SK-N-SH (cell line): ENCODE measurements at regions not wholly inside any gene's neighbourhood (a gene's known extent, or its start where the extent isn't known, plus 50 kb on each side); places are given as distances from the start of the nearest gene placed in this dataset.
"Not testable (repeated sequence)": the region's sequence is repeated elsewhere in the genome, so short reads cannot be mapped to it uniquely, and the experiment has no call there.

ENCODE experiments used
- CTCF ChIA-PET: fragments of 300-600, 350-600 bp; formaldehyde crosslinking; extraction: SDS; loops from one replicate; lab custom pipeline; 2021; lab: Yijun Ruan, JAX
- POLR2A ChIA-PET: fragments of 350-600 bp; sonication (Branson Sonifier 250); formaldehyde crosslinking; extraction: SDS; loops from one replicate; lab custom pipeline; 2020; ENCODE audit warnings: antibody characterized with exemption, inconsistent platforms; lab: Yijun Ruan, JAX
- DNase-seq: peaks from one replicate; pipeline ENCODE4 v3.0.0; 2012
- H2AFZ ChIP-seq: fragments of 200-600 bp; sonication (generic); 2 replicates; pipeline ENCODE4 v1.8.1; 2016; ENCODE audit warnings: antibody characterized with exemption, mild to moderate bottlenecking, low read depth
- H3F3A ChIP-seq: fragments of 200-600 bp; sonication (generic); replicated peaks from 2 replicates; pipeline ENCODE3; 2016; ENCODE audit warnings: antibody characterized with exemption, mild to moderate bottlenecking; ENCODE audit not compliant: insufficient read depth
- H3K27ac ChIP-seq, 2 experiments: fragments of 200-500 bp in 1 of 2; fragments of 200-600 bp in 1 of 2; sonication (Bioruptor generic) in 1 of 2; sonication (generic), shearing (Covaris generic) in 1 of 2; 2 replicates each; pipeline versions ENCODE4 v1.5.1 to v1.6.1; 2014 to 2016; ENCODE audit warnings: low read depth in 2 of 2, inconsistent platforms in 1 of 2, low read length in 1 of 2, mild to moderate bottlenecking in 1 of 2, mixed read lengths in 1 of 2
- H3K27me3 ChIP-seq: fragments of 200-600 bp; sonication (generic), shearing (Covaris generic); 2 replicates; pipeline ENCODE4 v1.6.1; 2016; ENCODE audit warnings: mixed run types; ENCODE audit not compliant: insufficient read depth
- H3K36me3 ChIP-seq, 2 experiments: fragments of 200-500 bp in 1 of 2; fragments of 200-600 bp in 1 of 2; sonication (Bioruptor generic) in 1 of 2; sonication (generic) in 1 of 2; replicated peaks in 1 of 2; 2 replicates each; pipeline versions ENCODE3 to v1.5.1; 2014 to 2016; ENCODE audit warnings: low read length in 1 of 2, mild to moderate bottlenecking in 1 of 2; ENCODE audit not compliant: insufficient read depth in 2 of 2, control insufficient read depth in 1 of 2
- H3K4me1 ChIP-seq, 2 experiments: fragments of 200-500 bp in 1 of 2; fragments of 200-600 bp in 1 of 2; sonication (Bioruptor generic) in 1 of 2; sonication (generic), shearing (Covaris generic) in 1 of 2; 2 replicates each; pipeline versions ENCODE4 v1.5.1 to v1.6.1; 2014 to 2016; ENCODE audit warnings: low read depth in 1 of 2, low read length in 1 of 2, mixed run types in 1 of 2; ENCODE audit not compliant: insufficient read depth in 2 of 2, control insufficient read depth in 1 of 2
- H3K4me2 ChIP-seq: fragments of 200-600 bp; sonication (generic), shearing (Covaris generic); 2 replicates; pipeline ENCODE4 v1.6.1; 2017; ENCODE audit warnings: mixed run types
- H3K4me3 ChIP-seq, 2 experiments: fragments of 200-500 bp in 1 of 2; fragments of 200-600 bp in 1 of 2; sonication (Bioruptor generic) in 1 of 2; sonication (generic), shearing (Covaris generic) in 1 of 2; 2 replicates each; pipeline versions ENCODE4 v1.5.1 to v1.8.1; 2014 to 2016; ENCODE audit warnings: low read depth in 2 of 2, inconsistent platforms in 1 of 2, low read length in 1 of 2, mild to moderate bottlenecking in 1 of 2, mixed read lengths in 1 of 2, moderate library complexity in 1 of 2
- H3K79me2 ChIP-seq: fragments of 200-600 bp; sonication (generic); 2 replicates; pipeline ENCODE4 v1.8.1; 2017; ENCODE audit warnings: mild to moderate bottlenecking; ENCODE audit not compliant: insufficient read depth
- H3K9ac ChIP-seq: fragments of 200-600 bp; sonication (generic); 2 replicates; pipeline ENCODE4 v1.6.1; 2017; ENCODE audit warnings: mixed run types
- H3K9me2 ChIP-seq: fragments of 200-600 bp; sonication (generic); 2 replicates; pipeline ENCODE4 v1.6.1; 2017; ENCODE audit warnings: mixed run types
- H3K9me3 ChIP-seq: fragments of 200-600 bp; sonication (generic); 2 replicates; pipeline ENCODE4 v1.6.1; 2017; ENCODE audit warnings: mixed run types, mild to moderate bottlenecking, moderate library complexity
- H4K20me1 ChIP-seq: fragments of 200-600 bp; sonication (generic); 2 replicates; pipeline ENCODE4 v1.6.1; 2017; ENCODE audit warnings: mild to moderate bottlenecking, mixed run types; ENCODE audit not compliant: insufficient read depth
- CHD2 ChIP-seq: fragments of 150-350 bp; IDR thresholded peaks from 2 replicates; pipeline ENCODE4 v1.6.1; 2018; ENCODE audit warnings: low read length; ENCODE audit not compliant: partially characterized antibody
- ELF1 ChIP-seq: IDR thresholded peaks from 2 replicates; pipeline ENCODE4 v1.4.0; 2012
- EP300 ChIP-seq, 2 experiments: IDR thresholded peaks; 2 replicates each; pipeline versions ENCODE4 v1.4.0 to v1.6.1; 2012; ENCODE audit warnings: borderline replicate concordance in 1 of 2, low read depth in 1 of 2, low read length in 1 of 2
- FOXJ3 ChIP-seq: sonication (generic); formaldehyde crosslinking; IDR thresholded peaks from 2 replicates; pipeline ENCODE4 v1.5.1; 2020; ENCODE audit warnings: mild to moderate bottlenecking, missing genetic modification reagents
- JUND ChIP-seq: IDR thresholded peaks from 2 replicates; pipeline ENCODE4 v1.4.0; 2012
- NRF1 ChIP-seq: IDR thresholded peaks from 2 replicates; pipeline ENCODE4 v1.6.1; 2012; ENCODE audit warnings: low read depth, mild to moderate bottlenecking, low read length
- RAD21 ChIP-seq: IDR thresholded peaks from 2 replicates; pipeline ENCODE4 v1.6.1; 2012; ENCODE audit warnings: mild to moderate bottlenecking, low read length
- TCF12 ChIP-seq: IDR thresholded peaks from 2 replicates; pipeline ENCODE4 v1.4.0; 2012
- WGBS: methylation state at CpG from one replicate; pipeline ENCODE4 v1.1.6; 2017; ENCODE audit warnings: low lambda C conversion rate; 5-methylcytosine and 5-hydroxymethylcytosine counted together
- TF ChIP-seq, protein P1 (sequence below): IDR thresholded peaks from 2 replicates; pipeline ENCODE4; 2012
- TF ChIP-seq, protein P2 (sequence below): fragments of 150-350 bp; IDR thresholded peaks from 2 replicates; pipeline ENCODE4 v1.6.1; 2016; ENCODE audit warnings: mild to moderate bottlenecking, low read depth, low read length
- TF ChIP-seq, protein P3 (sequence below): IDR thresholded peaks from 2 replicates; pipeline ENCODE4 v1.6.1; 2012; ENCODE audit warnings: mild to moderate bottlenecking, low read depth, low read length, moderate library complexity

DNA sequence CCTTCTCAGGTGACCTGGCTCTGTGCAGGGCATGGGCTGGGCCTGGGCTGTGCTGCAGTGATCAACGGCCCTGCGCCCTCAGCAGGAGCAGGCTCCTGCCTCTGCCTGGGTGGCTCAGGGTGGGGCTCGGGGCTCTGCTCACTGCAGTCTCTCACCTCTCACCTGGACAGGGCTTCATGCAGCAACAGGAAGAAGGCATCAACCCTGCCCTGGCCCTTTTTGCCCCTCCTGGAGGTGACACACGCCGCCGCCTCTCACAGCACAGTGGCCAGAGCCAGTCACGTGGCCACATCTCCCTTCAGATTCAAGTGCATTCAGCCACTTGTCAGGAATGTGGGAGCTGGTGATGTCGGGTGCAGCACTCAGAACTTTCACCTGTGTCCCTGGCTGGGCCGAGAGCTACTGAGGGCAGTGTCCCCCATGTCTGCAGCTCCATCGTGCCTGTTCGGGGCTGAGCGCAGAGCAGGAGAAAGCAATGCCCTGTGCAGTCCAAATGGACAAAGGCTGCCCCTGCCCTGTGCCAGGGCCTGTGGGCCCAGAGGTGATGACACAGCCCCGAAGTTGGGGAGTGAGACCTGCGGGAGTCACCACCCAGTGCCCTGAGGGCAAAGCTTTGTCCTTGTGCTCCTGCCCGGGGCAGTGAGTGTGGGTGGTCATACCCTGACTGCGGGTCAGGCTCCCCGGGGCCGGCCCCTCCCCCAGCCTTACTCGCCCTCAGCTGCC, 314.0 kb downstream of the PTPRU start:
- no peaks in the 10 kb centered on the region for H4K20me1 ChIP-seq
- no peak overlapping the region for H3K9ac ChIP-seq
- H3K27ac ChIP-seq = no peak overlapping the region
- TF ChIP-seq JUND (no peak), EP300 (IDR thresholded peaks at IDR 0.05; ENCODE audit: borderline replicate concordance in 1 of 2, low read depth in 1 of 2, low read length in 1 of 2) (no peak), FOXJ3 (no peak), TCF12 (no peak), RAD21 (no peak), CHD2 (no peak), NRF1 (no peak), ELF1 (no peak)
- TF ChIP-seq, protein P1, sequence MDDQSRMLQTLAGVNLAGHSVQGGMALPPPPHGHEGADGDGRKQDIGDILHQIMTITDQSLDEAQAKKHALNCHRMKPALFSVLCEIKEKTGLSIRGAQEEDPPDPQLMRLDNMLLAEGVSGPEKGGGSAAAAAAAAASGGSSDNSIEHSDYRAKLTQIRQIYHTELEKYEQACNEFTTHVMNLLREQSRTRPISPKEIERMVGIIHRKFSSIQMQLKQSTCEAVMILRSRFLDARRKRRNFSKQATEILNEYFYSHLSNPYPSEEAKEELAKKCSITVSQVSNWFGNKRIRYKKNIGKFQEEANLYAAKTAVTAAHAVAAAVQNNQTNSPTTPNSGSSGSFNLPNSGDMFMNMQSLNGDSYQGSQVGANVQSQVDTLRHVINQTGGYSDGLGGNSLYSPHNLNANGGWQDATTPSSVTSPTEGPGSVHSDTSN = no peak
- TF ChIP-seq, protein P2, sequence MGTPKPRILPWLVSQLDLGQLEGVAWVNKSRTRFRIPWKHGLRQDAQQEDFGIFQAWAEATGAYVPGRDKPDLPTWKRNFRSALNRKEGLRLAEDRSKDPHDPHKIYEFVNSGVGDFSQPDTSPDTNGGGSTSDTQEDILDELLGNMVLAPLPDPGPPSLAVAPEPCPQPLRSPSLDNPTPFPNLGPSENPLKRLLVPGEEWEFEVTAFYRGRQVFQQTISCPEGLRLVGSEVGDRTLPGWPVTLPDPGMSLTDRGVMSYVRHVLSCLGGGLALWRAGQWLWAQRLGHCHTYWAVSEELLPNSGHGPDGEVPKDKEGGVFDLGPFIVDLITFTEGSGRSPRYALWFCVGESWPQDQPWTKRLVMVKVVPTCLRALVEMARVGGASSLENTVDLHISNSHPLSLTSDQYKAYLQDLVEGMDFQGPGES = no peak
- TF ChIP-seq, protein P3, sequence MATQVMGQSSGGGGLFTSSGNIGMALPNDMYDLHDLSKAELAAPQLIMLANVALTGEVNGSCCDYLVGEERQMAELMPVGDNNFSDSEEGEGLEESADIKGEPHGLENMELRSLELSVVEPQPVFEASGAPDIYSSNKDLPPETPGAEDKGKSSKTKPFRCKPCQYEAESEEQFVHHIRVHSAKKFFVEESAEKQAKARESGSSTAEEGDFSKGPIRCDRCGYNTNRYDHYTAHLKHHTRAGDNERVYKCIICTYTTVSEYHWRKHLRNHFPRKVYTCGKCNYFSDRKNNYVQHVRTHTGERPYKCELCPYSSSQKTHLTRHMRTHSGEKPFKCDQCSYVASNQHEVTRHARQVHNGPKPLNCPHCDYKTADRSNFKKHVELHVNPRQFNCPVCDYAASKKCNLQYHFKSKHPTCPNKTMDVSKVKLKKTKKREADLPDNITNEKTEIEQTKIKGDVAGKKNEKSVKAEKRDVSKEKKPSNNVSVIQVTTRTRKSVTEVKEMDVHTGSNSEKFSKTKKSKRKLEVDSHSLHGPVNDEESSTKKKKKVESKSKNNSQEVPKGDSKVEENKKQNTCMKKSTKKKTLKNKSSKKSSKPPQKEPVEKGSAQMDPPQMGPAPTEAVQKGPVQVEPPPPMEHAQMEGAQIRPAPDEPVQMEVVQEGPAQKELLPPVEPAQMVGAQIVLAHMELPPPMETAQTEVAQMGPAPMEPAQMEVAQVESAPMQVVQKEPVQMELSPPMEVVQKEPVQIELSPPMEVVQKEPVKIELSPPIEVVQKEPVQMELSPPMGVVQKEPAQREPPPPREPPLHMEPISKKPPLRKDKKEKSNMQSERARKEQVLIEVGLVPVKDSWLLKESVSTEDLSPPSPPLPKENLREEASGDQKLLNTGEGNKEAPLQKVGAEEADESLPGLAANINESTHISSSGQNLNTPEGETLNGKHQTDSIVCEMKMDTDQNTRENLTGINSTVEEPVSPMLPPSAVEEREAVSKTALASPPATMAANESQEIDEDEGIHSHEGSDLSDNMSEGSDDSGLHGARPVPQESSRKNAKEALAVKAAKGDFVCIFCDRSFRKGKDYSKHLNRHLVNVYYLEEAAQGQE = no peak
- no peak overlapping the region for H3K4me3 ChIP-seq
- no peaks in the 10 kb centered on the region for H3K36me3 ChIP-seq
- 68% methylated on average over 8 of the region's 19 CpGs for WGBS
- no peaks in the 10 kb centered on the region for H3K9me3 ChIP-seq
- POLR2A ChIA-PET = no interaction called here
- no peaks in the 10 kb centered on the region for H3F3A ChIP-seq
- no peaks in the 10 kb centered on the region for H3K9me2 ChIP-seq
- no peak overlapping the region for H3K4me2 ChIP-seq
- CTCF ChIA-PET = interaction anchor here (0.9 kb wide), 1 partner anchor 14 kb away, joined by 3 read pairs; no protein-coding TSS in a partner anchor
- peaks cover 0 to 13% of the 10 kb centered on the region in 2 experiments; a peak in 1 of 4 replicates for H3K4me1 ChIP-seq
- H3K27me3 ChIP-seq = no peaks in the 10 kb centered on the region
- no peak for DNase-seq
- H3K79me2 ChIP-seq = no peaks in the 10 kb centered on the region
- no peak overlapping the region for H2AFZ ChIP-seq

DNA sequence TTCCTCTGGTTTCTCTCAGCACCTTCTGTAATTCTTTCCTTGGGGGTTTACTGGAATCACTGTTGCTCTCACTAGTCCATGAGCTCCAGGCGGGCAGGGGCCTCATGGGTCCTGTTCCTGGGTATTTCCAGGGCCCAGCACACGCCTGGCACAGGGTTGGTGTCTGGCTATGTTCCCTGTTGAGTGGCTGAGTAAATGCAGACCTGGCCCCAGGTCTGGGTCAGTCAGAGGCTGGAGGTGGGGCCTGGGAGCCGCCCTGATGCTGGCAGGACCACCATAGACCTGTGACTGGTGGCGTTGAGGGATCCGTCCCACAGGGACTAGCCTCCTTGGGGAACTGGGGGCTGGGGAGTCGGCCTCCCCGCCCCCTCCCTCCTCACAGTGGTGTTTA, 313.4 kb downstream of the PTPRU start:
- H3K36me3 ChIP-seq, H3K9ac ChIP-seq, H3K27me3 ChIP-seq, H3K79me2 ChIP-seq, H3F3A ChIP-seq, H4K20me1 ChIP-seq, POLR2A ChIA-PET, DNase-seq, H3K9me3 ChIP-seq, H3K4me3 ChIP-seq, H3K4me2 ChIP-seq, H2AFZ ChIP-seq, H3K27ac ChIP-seq, H3K9me2 ChIP-seq: not testable (repeated sequence)
- peaks cover 0 to 10% of the 10 kb centered on the region in 2 experiments; a peak in 1 of 4 replicates for H3K4me1 ChIP-seq
- no CpG with 5 or more reads among the region's 7 CpGs for WGBS
- CTCF ChIA-PET = interaction anchor here (0.9 kb wide), 1 partner anchor 13 kb away, joined by 3 read pairs; no protein-coding TSS in a partner anchor
